H4 (cell line): ENCODE measurements at regions not wholly inside any gene's neighbourhood (a gene's known extent, or its start where the extent isn't known, plus 50 kb on each side); places are given as distances from the start of the nearest gene placed in this dataset.
A peak's percentile ranks its signal among the peaks of the same experiment; 100 is the strongest.
"Not testable (repeated sequence)": the region's sequence is repeated elsewhere in the genome, so short reads cannot be mapped to it uniquely, and the experiment has no call there.

Experiments
- DNase-seq: peaks from one replicate; pipeline ENCODE4 v3.0.0-alpha.2; 2015; ENCODE audit warnings: low spot score

GRCh38 chrX:145881175-145881995 lies 63.8 kb downstream of the SLITRK2 start:
- no peak for DNase-seq

- no peak for DNase-seq
Observed at GRCh38 chrX:145886469-145886868, 68.8 kb downstream of the SLITRK2 start.

- DNase-seq = no peak
Observed at GRCh38 chrX:145910017-145910416, 92.4 kb downstream of the SLITRK2 start.

- DNase-seq = no peak
Observed at GRCh38 chrX:145919400-145919799, 101.8 kb downstream of the SLITRK2 start.

GRCh38 chrX:145923376-145923775 lies 105.7 kb downstream of the SLITRK2 start:
- no peak for DNase-seq

- DNase-seq = no peak
Observed at GRCh38 chrX:145936769-145937168, 119.1 kb downstream of the SLITRK2 start.

- DNase-seq = no peak
Observed at GRCh38 chrX:145949056-145949455, 131.4 kb downstream of the SLITRK2 start.

- no peak for DNase-seq
Observed at GRCh38 chrX:145953628-145954027, 136.0 kb downstream of the SLITRK2 start.

- no peak for DNase-seq
Observed at GRCh38 chrX:145990051-145990450, 172.4 kb downstream of the SLITRK2 start.

GRCh38 chrX:146006637-146007036 lies 189.0 kb downstream of the SLITRK2 start:
- DNase-seq = no peak

- DNase-seq = no peak
Observed at GRCh38 chrX:146036000-146036399, 218.4 kb downstream of the SLITRK2 start.

GRCh38 chrX:146041741-146042140 lies 224.1 kb downstream of the SLITRK2 start:
- DNase-seq = no peak

- DNase-seq = peak; percentile 5
Observed at GRCh38 chrX:146046011-146046715, 228.5 kb downstream of the SLITRK2 start.

- not testable (repeated sequence) for DNase-seq
Observed at GRCh38 chrX:146049568-146049967, 231.9 kb downstream of the SLITRK2 start.

- no peak for DNase-seq
Observed at GRCh38 chrX:146054311-146054710, 236.7 kb downstream of the SLITRK2 start.

- no peak for DNase-seq
Observed at GRCh38 chrX:146055733-146056132, 238.1 kb downstream of the SLITRK2 start.

GRCh38 chrX:146056511-146057081 lies 239.0 kb downstream of the SLITRK2 start:
- no peak for DNase-seq

GRCh38 chrX:146064156-146064555 lies 246.5 kb downstream of the SLITRK2 start:
- no peak for DNase-seq

GRCh38 chrX:146090732-146091131 lies 273.1 kb downstream of the SLITRK2 start:
- DNase-seq = no peak

- no peak for DNase-seq
Observed at GRCh38 chrX:146109362-146109761, 291.7 kb downstream of the SLITRK2 start.

GRCh38 chrX:146119074-146119473 lies 301.4 kb downstream of the SLITRK2 start:
- DNase-seq = not testable (repeated sequence)

- no peak for DNase-seq
Observed at GRCh38 chrX:146127617-146128016, 310.0 kb downstream of the SLITRK2 start.

- no peak for DNase-seq
Observed at GRCh38 chrX:146141221-146141620, 323.6 kb downstream of the SLITRK2 start.
